HFF-Myc (cell line): ENCODE measurements at regions not wholly inside any gene's neighbourhood (a gene's known extent, or its start where the extent isn't known, plus 50 kb on each side); places are given as distances from the start of the nearest gene placed in this dataset.

ENCODE experiments used
- DNase-seq: peaks from one replicate; pipeline ENCODE4 v3.0.0-alpha.2; 2011; ENCODE audit warnings: low read depth; ENCODE audit errors: extremely low read depth
- H3K4me3 ChIP-seq: replicated peaks from 2 replicates; pipeline ENCODE4 v1.5.1; 2011; ENCODE audit warnings: low read depth, mild to moderate bottlenecking, control low read depth, low read length
- CTCF ChIP-seq: IDR thresholded peaks from 2 replicates; pipeline ENCODE4 v1.5.1; 2012; ENCODE audit warnings: mild to moderate bottlenecking, low read depth, low read length, control low read depth; ENCODE audit errors: missing control alignments

- no peak for TF ChIP-seq CTCF
- no peak overlapping the region for H3K4me3 ChIP-seq
- DNase-seq = no peak
Observed at GRCh38 chr7:91645542-91645941, 235.0 kb downstream of the MTERF1 start.

GRCh38 chr7:91651986-91652385 lies 228.5 kb downstream of the MTERF1 start:
- TF ChIP-seq CTCF = no peak
- DNase-seq = no peak
- no peak overlapping the region for H3K4me3 ChIP-seq

GRCh38 chr7:91653286-91653685 lies 227.2 kb downstream of the MTERF1 start:
- no peak for DNase-seq
- TF ChIP-seq CTCF = no peak

GRCh38 chr7:91655656-91656055 lies 224.8 kb downstream of the MTERF1 start:
- DNase-seq = no peak
- TF ChIP-seq CTCF = no peak
- no peak overlapping the region for H3K4me3 ChIP-seq

More at GRCh38 chr7:91653286-91653685, 227.2 kb downstream of the MTERF1 start:
- no peak overlapping the region for H3K4me3 ChIP-seq

GRCh38 chr7:91656541-91657482 lies 223.7 kb downstream of the MTERF1 start:
- peak; percentile 35 for DNase-seq

GRCh38 chr7:91657483-91658071 lies 222.9 kb downstream of the MTERF1 start:
- DNase-seq = peak; percentile 71
- no peak for TF ChIP-seq CTCF
- no peak overlapping the region for H3K4me3 ChIP-seq

More at GRCh38 chr7:91656541-91657482, 223.7 kb downstream of the MTERF1 start:
- no peak for TF ChIP-seq CTCF
- H3K4me3 ChIP-seq = no peak overlapping the region
